NCI-H1417 treated with DMSO at 0.1 percent for 48 hours (cell line): ENCODE measurements at regions not wholly inside any gene's neighbourhood (a gene's known extent, or its start where the extent isn't known, plus 50 kb on each side); places are given as distances from the start of the nearest gene placed in this dataset.

Source experiments
- DNase-seq: peaks from one replicate; lab custom pipeline; 2025; lab: John Stamatoyannopoulos, UW

GRCh38 chr11:11173316-11174025 lies 179.6 kb downstream of the CSNK2A3 start:
- DNase-seq = no peak

GRCh38 chr11:11171854-11172253 lies 181.2 kb downstream of the CSNK2A3 start:
- DNase-seq = no peak

- DNase-seq = no peak
These were observed 181.8 kb downstream of the CSNK2A3 start for GRCh38 chr11:11171285-11171684.

- no peak for DNase-seq
These were observed 182.5 kb downstream of the CSNK2A3 start for GRCh38 chr11:11170352-11171084.

- DNase-seq = no peak
These were observed 183.2 kb downstream of the CSNK2A3 start for GRCh38 chr11:11169715-11170351.

- no peak for DNase-seq
These were observed 185.2 kb downstream of the CSNK2A3 start for GRCh38 chr11:11167806-11168205.

- no peak for DNase-seq
These were observed 188.7 kb downstream of the CSNK2A3 start for GRCh38 chr11:11164334-11164690.

GRCh38 chr11:11163669-11164333 lies 189.2 kb downstream of the CSNK2A3 start:
- no peak for DNase-seq

GRCh38 chr11:11163236-11163635 lies 189.8 kb downstream of the CSNK2A3 start:
- DNase-seq = no peak

GRCh38 chr11:11157185-11157584 lies 195.9 kb downstream of the CSNK2A3 start:
- no peak for DNase-seq

GRCh38 chr11:11155962-11156815 lies 196.9 kb downstream of the CSNK2A3 start:
- DNase-seq = no peak

GRCh38 chr11:11152877-11153276 lies 200.2 kb downstream of the CSNK2A3 start:
- DNase-seq = no peak

- no peak for DNase-seq
These were observed 203.2 kb downstream of the CSNK2A3 start for GRCh38 chr11:11149671-11150459.

GRCh38 chr11:11148596-11148995 lies 204.5 kb downstream of the CSNK2A3 start:
- no peak for DNase-seq

GRCh38 chr11:11148104-11148509 lies 204.9 kb downstream of the CSNK2A3 start:
- no peak for DNase-seq

GRCh38 chr11:11146830-11147229 lies 206.2 kb downstream of the CSNK2A3 start:
- no peak for DNase-seq

GRCh38 chr11:11143849-11144248 lies 209.2 kb downstream of the CSNK2A3 start:
- no peak for DNase-seq

- no peak for DNase-seq
These were observed 210.6 kb downstream of the CSNK2A3 start for GRCh38 chr11:11142430-11142829.

GRCh38 chr11:11141065-11141464 lies 212.0 kb downstream of the CSNK2A3 start:
- DNase-seq = no peak

GRCh38 chr11:11140510-11140909 lies 212.5 kb downstream of the CSNK2A3 start:
- DNase-seq = no peak

GRCh38 chr11:11137339-11137738 lies 215.7 kb downstream of the CSNK2A3 start:
- no peak for DNase-seq
